ENCODE measurements at regions not wholly inside any gene's neighbourhood (a gene's known extent, or its start where the extent isn't known, plus 50 kb on each side); places are given as distances from the start of the nearest gene placed in this dataset.

- Histone ChIP-seq H3K27ac (ENCODE audit: low read depth, low read length) (no peak overlapping the region), H3K27me3 (ENCODE audit: insufficient read depth, low read length) (no peaks in the 10 kb centered on the region), H3K79me2 (ENCODE audit: insufficient read depth, low read length) (no peaks in the 10 kb centered on the region)
Observed at GRCh38 chr3:95476534-95476933, 1337.9 kb upstream of the EPHA6 start.

GRCh38 chr3:95506174-95506573 lies 1308.2 kb upstream of the EPHA6 start:
- TF ChIP-seq CTCF (IDR thresholded peaks at IDR 0.05; ENCODE audit: extremely low read depth, low read depth, low read length), result no peak
- no peak for DNase-seq (ENCODE audit: insufficient read length, low spot score, missing footprints)
- no peaks in the 10 kb centered on the region for H3K36me3 ChIP-seq (ENCODE audit: insufficient read depth, low read length)

More at GRCh38 chr3:95476534-95476933, 1337.9 kb upstream of the EPHA6 start:
- no peak for TF ChIP-seq CTCF (IDR thresholded peaks at IDR 0.05; ENCODE audit: extremely low read depth, low read depth, low read length)
- Histone ChIP-seq H4K20me1 (ENCODE audit: insufficient read depth, low read length) (no peaks in the 10 kb centered on the region), H3K9me3 (ENCODE audit: low read depth, low read length) (peaks cover 3% of the 10 kb centered on the region), H3K36me3 (ENCODE audit: insufficient read depth, low read length) (no peaks in the 10 kb centered on the region), H3K4me3 (ENCODE audit: insufficient read depth, low read length) (no peak overlapping the region), H2AFZ (ENCODE audit: low read length) (no peak overlapping the region), H3K4me2 (ENCODE audit: insufficient read depth, low read length) (no peak overlapping the region), H3K4me1 (ENCODE audit: insufficient read depth, low read length) (no peaks in the 10 kb centered on the region)
- DNase-seq (ENCODE audit: insufficient read length, low spot score, missing footprints), result no peak

GRCh38 chr3:95508124-95508523 lies 1306.3 kb upstream of the EPHA6 start:
- Histone ChIP-seq H3K9me3 (ENCODE audit: low read depth, low read length) (no peaks in the 10 kb centered on the region), H2AFZ (ENCODE audit: low read length) (no peak overlapping the region), H3K4me2 (ENCODE audit: insufficient read depth, low read length) (no peak overlapping the region), H3K4me3 (ENCODE audit: insufficient read depth, low read length) (no peak overlapping the region), H3K4me1 (ENCODE audit: insufficient read depth, low read length) (no peaks in the 10 kb centered on the region), H3K27me3 (ENCODE audit: insufficient read depth, low read length) (no peaks in the 10 kb centered on the region), H3K79me2 (ENCODE audit: insufficient read depth, low read length) (no peaks in the 10 kb centered on the region), H4K20me1 (ENCODE audit: insufficient read depth, low read length) (no peaks in the 10 kb centered on the region), H3K27ac (ENCODE audit: low read depth, low read length) (no peak overlapping the region), H3K36me3 (ENCODE audit: insufficient read depth, low read length) (no peaks in the 10 kb centered on the region)
- TF ChIP-seq CTCF (IDR thresholded peaks at IDR 0.05; ENCODE audit: extremely low read depth, low read depth, low read length), result no peak
- DNase-seq (ENCODE audit: insufficient read length, low spot score, missing footprints), result no peak

More at GRCh38 chr3:95506174-95506573, 1308.2 kb upstream of the EPHA6 start:
- no peaks in the 10 kb centered on the region for H3K9me3 ChIP-seq (ENCODE audit: low read depth, low read length)
- H3K4me2 ChIP-seq (ENCODE audit: insufficient read depth, low read length), result no peak overlapping the region
- no peaks in the 10 kb centered on the region for H4K20me1 ChIP-seq (ENCODE audit: insufficient read depth, low read length)
- H3K4me3 ChIP-seq (ENCODE audit: insufficient read depth, low read length), result no peak overlapping the region
- H3K27me3 ChIP-seq (ENCODE audit: insufficient read depth, low read length), result no peaks in the 10 kb centered on the region
- no peak overlapping the region for H2AFZ ChIP-seq (ENCODE audit: low read length)
- H3K79me2 ChIP-seq (ENCODE audit: insufficient read depth, low read length), result no peaks in the 10 kb centered on the region
- H3K27ac ChIP-seq (ENCODE audit: low read depth, low read length), result no peak overlapping the region
- H3K4me1 ChIP-seq (ENCODE audit: insufficient read depth, low read length), result no peaks in the 10 kb centered on the region

GRCh38 chr3:95511828-95512227 lies 1302.6 kb upstream of the EPHA6 start:
- no peak for DNase-seq (ENCODE audit: insufficient read length, low spot score, missing footprints)
- Histone ChIP-seq H3K27ac (ENCODE audit: low read depth, low read length) (no peak overlapping the region), H3K36me3 (ENCODE audit: insufficient read depth, low read length) (no peaks in the 10 kb centered on the region), H4K20me1 (ENCODE audit: insufficient read depth, low read length) (no peaks in the 10 kb centered on the region), H3K27me3 (ENCODE audit: insufficient read depth, low read length) (no peaks in the 10 kb centered on the region), H3K4me2 (ENCODE audit: insufficient read depth, low read length) (no peak overlapping the region), H3K9me3 (ENCODE audit: low read depth, low read length) (no peaks in the 10 kb centered on the region), H3K4me3 (ENCODE audit: insufficient read depth, low read length) (no peak overlapping the region), H3K79me2 (ENCODE audit: insufficient read depth, low read length) (no peaks in the 10 kb centered on the region), H2AFZ (ENCODE audit: low read length) (no peak overlapping the region), H3K4me1 (ENCODE audit: insufficient read depth, low read length) (no peaks in the 10 kb centered on the region)
- TF ChIP-seq CTCF (IDR thresholded peaks at IDR 0.05; ENCODE audit: extremely low read depth, low read depth, low read length), result no peak

All from osteoblast (primary cell).